GM06990 (cell line): ENCODE measurements at regions not wholly inside any gene's neighbourhood (a gene's known extent, or its start where the extent isn't known, plus 50 kb on each side); places are given as distances from the start of the nearest gene placed in this dataset.

ENCODE experiments used
- DNase-seq: peaks from one replicate; pipeline ENCODE4 v3.0.0-alpha.2; 2011; ENCODE audit not compliant: insufficient read length; ENCODE audit errors: extremely low read depth
- H3K27me3 ChIP-seq: replicated peaks from 2 replicates; pipeline ENCODE4 v1.6.0; 2011; ENCODE audit warnings: low read length; ENCODE audit not compliant: control insufficient read depth, insufficient read depth
- H3K36me3 ChIP-seq: 2 replicates; pipeline ENCODE4 v1.5.1; 2011; ENCODE audit warnings: low read length; ENCODE audit not compliant: control insufficient read depth, insufficient read depth
- H3K4me3 ChIP-seq: replicated peaks from 2 replicates; pipeline ENCODE4 v1.5.1; 2011; ENCODE audit warnings: low read depth, mild to moderate bottlenecking, control low read depth, low read length
- CTCF ChIP-seq: IDR thresholded peaks from 2 replicates; pipeline ENCODE4 v1.5.1; 2011; ENCODE audit warnings: low read length, control low read depth, mild to moderate bottlenecking, inconsistent platforms; ENCODE audit not compliant: insufficient read depth, poor library complexity, severe bottlenecking

- no peak overlapping the region for H3K4me3 ChIP-seq
- H3K27me3 ChIP-seq: no peaks in the 10 kb centered on the region
- no peak for TF ChIP-seq CTCF
- H3K36me3 ChIP-seq: no peaks in the 10 kb centered on the region
- DNase-seq: no peak
Measured at GRCh38 chr10:60615541-60615940, 162.7 kb upstream of the CDK1 start.

- no peak overlapping the region for H3K4me3 ChIP-seq
- H3K36me3 ChIP-seq: no peaks in the 10 kb centered on the region
- TF ChIP-seq CTCF: no peak
- DNase-seq: no peak
- no peaks in the 10 kb centered on the region for H3K27me3 ChIP-seq
Measured at GRCh38 chr10:60614363-60614762, 163.9 kb upstream of the CDK1 start.

GRCh38 chr10:60613434-60613833 lies 164.8 kb upstream of the CDK1 start:
- no peak overlapping the region for H3K4me3 ChIP-seq
- no peak for TF ChIP-seq CTCF
- no peaks in the 10 kb centered on the region for H3K36me3 ChIP-seq
- H3K27me3 ChIP-seq: no peaks in the 10 kb centered on the region
- no peak for DNase-seq

GRCh38 chr10:60611291-60611747 lies 167.0 kb upstream of the CDK1 start:
- no peak overlapping the region for H3K4me3 ChIP-seq

GRCh38 chr10:60607372-60607771 lies 170.9 kb upstream of the CDK1 start:
- Histone ChIP-seq H3K36me3 (no peaks in the 10 kb centered on the region), H3K27me3 (no peaks in the 10 kb centered on the region), H3K4me3 (no peak overlapping the region)
- no peak for DNase-seq
- TF ChIP-seq CTCF: no peak

More at GRCh38 chr10:60611291-60611747, 167.0 kb upstream of the CDK1 start:
- no peak for TF ChIP-seq CTCF
- Histone ChIP-seq H3K36me3 (no peaks in the 10 kb centered on the region), H3K27me3 (no peaks in the 10 kb centered on the region)
- DNase-seq: no peak
